NCI-H1436 (cell line): ENCODE measurements at regions not wholly inside any gene's neighbourhood (a gene's known extent, or its start where the extent isn't known, plus 50 kb on each side); places are given as distances from the start of the nearest gene placed in this dataset.
A peak's percentile ranks its signal among the peaks of the same experiment; 100 is the strongest.

Source experiments
- DNase-seq: peaks from one replicate; lab custom pipeline; 2025; lab: John Stamatoyannopoulos, UW

DNA sequence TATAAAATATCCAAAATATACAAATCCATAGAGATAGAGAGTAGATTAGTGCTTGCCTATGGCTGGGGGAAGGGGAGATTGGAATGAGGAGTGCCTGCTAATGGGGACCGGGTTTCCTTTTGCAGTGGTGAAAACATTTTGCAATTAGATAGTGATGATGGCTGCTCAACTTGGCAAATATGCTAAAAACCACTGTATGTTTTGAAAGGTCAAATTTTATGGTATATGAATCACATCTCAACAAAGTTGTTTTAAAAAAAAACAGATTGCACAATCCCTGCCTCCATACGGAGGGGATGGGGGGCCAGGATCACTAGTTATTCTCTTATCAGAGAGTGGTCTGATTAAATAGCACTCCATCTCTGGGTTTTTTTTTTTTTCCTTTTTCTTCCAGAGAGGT lies 76.9 kb upstream of the RIPOR2 start:
- DNase-seq, result no peak

DNA sequence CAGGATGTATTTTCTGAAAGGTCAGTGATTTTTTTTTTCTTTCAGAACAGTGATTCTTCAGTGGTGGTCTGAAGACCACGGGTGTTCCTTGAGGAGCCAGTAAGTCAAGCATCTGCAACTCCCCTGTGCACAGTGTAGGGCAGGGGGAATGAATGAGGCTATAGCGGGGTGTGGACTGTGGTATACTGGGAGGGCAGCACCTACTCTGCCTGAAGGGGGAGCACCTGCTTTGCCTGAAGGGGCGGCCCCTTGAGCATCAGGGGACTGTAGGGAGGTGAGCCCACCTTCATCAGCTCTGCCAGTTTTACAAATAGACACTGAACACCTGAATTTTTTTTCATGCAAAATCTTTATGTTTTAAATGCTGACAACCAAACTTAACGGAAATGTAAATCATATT lies 77.5 kb upstream of the RIPOR2 start:
- DNase-seq, result no peak

- no peak for DNase-seq
Observed at GRCh38 chr6:25014369-25014768, 78.6 kb upstream of the RIPOR2 start.

GRCh38 chr6:25014791-25015560 lies 79.2 kb upstream of the RIPOR2 start:
- peak; percentile 36 for DNase-seq

GRCh38 chr6:25016014-25016720 lies 80.4 kb upstream of the RIPOR2 start:
- DNase-seq, result no peak

GRCh38 chr6:25017486-25017885 lies 81.7 kb upstream of the RIPOR2 start:
- no peak for DNase-seq

GRCh38 chr6:25017932-25018567 lies 82.3 kb upstream of the RIPOR2 start:
- DNase-seq, result peak; percentile 41

DNA sequence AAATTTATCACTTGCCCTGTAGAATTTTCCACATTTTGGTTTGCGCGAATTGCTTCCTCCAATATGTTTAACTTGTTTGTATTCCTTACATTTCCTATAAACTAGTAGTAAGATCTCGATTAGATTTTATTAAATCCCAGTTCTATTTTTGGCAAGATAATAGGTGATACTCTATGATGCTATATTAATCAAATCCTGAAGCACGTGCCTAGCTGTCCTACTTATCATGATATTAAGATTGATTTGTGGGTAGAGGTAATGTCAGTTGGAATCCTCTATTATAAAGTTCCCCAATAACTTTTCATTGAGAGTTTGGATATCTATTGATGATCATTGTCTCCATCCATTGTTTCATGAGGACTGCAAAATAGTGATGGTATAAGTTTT lies 82.8 kb upstream of the RIPOR2 start:
- DNase-seq, result no peak

DNA sequence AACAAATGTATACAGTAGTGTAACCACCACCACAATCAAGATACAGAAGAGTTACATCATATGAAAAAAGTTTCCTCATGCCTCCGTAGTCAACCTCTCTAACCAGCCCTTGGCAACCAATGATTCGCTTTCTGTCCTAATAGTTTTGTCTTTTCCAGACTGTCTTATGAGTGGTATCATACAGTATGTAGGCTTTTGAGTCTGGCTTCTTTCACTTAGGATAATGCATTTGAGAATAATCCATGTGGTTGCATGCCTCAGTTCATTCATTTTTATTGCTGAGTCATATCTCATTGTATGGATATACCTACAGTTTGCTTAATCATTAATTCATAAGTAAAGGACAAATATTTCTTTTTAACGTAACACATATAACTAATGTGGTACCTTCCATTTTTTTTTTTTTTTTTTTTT lies 86.4 kb upstream of the RIPOR2 start:
- DNase-seq, result no peak

DNA sequence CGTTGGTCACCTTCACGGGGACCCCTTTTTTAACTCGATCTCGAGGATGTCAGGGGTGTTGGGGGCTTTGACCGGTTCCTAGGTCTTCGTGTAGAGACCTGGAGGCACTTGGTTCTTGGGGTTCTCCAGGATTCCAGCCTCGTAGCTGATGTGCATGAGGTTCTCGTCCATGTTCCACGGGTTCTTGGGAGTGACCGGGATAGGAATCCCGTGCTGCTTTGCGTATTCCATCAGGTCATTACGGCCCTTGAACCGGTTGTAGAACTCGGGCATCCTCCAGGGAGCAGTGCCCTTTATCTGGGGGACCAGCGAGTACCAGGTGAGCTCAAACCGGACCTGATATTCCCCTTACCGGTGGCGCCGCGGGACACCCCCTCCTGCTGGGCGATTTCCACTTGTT lies 88.0 kb upstream of the RIPOR2 start:
- no peak for DNase-seq

DNA sequence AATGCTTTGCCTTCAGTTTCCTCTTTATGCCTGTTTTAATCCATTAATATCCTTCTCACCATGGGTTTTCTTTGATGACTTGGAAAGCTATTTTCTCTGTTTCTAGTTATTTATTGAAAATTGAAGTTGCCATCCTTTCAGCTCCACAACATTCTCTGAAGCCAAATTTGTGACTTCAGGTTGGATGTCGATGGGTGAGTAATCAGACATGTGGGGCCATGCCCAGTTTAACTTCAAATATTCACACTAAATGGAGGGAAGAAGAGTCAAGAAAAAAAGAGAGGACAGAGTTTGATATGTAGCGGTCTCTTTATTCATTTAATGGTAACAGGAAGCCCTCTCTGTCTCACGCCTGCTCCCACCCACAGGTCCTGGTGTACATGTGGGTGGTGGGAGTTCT lies 89.1 kb upstream of the RIPOR2 start:
- DNase-seq, result no peak

- DNase-seq, result no peak
Observed at GRCh38 chr6:25025248-25025918, 89.6 kb upstream of the RIPOR2 start.

GRCh38 chr6:25025919-25026301 lies 90.2 kb upstream of the RIPOR2 start:
- DNase-seq, result no peak

DNA sequence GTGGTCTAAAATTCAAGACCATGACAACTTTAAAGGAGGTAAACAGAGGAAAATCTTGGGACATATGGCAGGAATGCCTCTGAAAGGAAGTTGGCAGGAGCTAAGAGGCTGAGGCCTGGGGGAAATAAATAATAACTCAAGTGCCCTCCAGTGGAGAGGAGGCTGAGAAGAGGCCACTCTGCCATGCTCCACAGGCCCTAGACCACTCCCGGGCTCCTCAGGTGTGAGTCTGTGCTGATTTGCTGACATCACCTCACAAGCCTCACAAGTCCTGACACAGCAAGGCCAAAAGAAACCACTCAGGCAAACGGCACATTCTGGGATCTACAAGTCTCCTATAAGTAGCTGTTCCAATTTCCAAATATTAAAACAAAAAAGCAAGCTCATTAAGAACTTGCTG lies 91.0 kb upstream of the RIPOR2 start:
- no peak for DNase-seq

DNA sequence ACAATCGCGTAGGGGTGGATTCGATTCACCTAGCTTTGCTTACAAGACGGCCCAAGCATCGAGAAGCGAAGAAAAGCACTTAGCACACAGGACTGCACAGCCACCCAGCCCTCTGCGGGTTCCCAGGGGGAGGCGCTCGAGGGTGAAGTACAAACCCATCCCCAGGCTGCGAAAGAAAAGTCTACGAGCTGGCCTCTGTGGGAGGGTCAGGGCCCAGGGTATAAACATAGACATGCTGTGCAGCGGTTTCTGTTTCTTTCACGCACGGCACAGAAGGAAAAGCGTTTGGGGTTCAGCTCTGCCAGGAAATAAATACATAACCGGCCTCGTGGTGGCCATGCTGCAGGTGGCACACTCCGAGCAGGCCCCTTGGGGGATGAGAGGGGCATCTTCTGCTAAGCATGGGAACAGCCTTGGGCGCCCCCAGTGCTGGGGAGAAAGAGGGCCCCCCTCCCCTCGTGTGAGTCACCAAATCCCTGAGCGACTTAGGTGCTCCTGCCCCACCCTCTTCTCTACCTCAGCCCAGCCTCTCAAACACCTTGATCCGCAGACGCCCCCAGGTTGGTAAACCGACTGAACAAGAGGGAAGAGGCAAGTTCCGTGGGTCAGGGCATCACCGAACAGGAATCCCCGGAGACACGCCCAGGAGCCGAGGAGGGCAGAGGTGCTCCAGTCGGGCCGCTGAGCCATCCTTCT lies 91.6 kb upstream of the RIPOR2 start:
- DNase-seq, result no peak

- DNase-seq, result no peak
Observed at GRCh38 chr6:25028328-25028727, 92.6 kb upstream of the RIPOR2 start.

- DNase-seq, result no peak
Observed at GRCh38 chr6:25032934-25033333, 97.2 kb upstream of the RIPOR2 start.

DNA sequence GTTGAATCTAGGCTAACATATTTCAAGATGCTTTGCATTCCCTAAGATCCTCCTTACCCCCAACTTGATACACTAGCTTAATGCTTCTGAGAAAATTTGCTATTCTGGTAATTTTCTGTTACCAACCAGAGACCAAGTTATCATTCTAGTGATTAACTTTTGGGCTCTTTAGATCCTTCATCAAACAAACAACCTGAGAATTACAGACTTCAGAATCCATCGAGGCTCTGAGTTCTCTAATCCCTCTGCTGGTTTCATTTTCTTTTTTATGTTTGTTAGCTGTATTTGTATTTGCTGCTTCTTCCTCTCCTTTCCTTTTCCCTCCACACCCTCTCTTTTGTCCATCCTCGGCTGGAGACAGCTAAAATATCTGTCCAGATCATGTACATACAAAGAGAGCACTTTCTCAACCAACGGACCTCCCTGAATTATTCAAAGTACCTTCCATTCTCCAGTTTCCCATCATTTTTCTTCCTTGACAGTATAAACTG lies 98.7 kb upstream of the RIPOR2 start:
- DNase-seq, result no peak

DNA sequence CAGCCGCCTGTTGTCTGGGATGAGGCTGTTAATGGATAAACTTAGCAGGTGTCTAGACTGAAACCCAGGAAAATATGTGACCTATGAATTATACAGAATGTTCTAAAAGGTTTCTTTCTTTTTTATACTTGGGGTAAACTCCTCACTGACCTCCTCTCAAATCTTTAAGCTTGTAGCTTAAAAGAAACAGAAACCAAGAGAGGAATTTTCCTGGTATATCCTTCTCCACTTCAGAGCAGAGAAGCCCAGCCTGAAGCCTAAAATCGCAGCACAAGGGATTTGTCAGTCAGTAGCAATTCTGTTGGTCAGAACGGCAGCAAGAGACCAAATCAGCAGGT lies 99.4 kb upstream of the RIPOR2 start:
- no peak for DNase-seq

DNA sequence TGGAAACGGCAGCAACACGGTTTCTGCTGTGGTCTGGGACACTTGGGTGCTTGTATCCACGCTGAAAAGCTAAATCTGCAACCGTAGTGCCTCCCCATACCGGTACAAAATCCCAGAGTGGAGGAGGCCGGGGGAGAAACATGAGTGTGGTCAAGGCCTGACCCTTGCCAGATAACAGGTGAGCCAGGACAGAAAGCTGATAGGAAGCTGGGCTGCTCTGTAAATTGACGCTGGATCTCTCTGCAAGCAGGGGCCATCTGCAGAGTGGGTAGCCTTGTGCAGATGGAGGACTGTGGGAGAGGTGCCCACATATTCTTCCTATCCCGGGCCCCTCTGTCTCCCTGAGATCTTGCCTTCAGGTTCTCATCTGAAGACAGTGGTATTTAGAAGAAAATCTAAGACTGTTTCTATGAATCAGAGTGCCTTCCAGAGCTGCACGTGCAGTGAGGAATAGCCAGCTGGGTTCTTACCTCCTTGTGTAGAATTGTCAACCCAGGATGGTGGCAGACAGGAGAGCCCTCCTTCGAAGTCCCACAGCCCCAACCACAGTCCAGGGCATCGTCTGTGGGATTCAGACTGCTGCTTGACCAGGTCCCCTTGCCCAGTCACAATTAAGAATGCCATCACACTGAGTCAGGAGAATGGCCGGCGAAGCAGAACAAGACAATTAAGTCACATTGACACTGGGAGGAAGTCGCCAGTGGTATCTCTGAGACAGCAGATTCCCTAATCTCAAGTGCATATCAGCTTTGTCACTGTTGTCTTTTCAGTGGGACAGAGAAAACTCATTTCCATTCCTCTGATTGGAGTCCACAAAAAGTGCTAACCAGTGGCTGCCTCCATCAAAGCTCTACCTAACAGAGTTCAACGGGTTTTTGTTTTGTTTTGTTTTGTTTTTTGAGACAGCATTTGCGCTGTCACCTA lies 100.0 kb upstream of the RIPOR2 start:
- DNase-seq, result no peak

GRCh38 chr6:25036461-25036860 lies 100.7 kb upstream of the RIPOR2 start:
- DNase-seq, result no peak
